HepG2 (cell line): ENCODE measurements at regions not wholly inside any gene's neighbourhood (a gene's known extent, or its start where the extent isn't known, plus 50 kb on each side); places are given as distances from the start of the nearest gene placed in this dataset.

Experiments used
- ATAC-seq: fragments of 200-7000 bp; cut with Tn5 transposase; 3 replicates; pipeline ENCODE4 v1.9.1; 2020; ENCODE audit warnings: mild to moderate bottlenecking, moderate library complexity
- BruUV-seq: library from RNA; stranded (reverse); fragments of 400-500 nt; replicated peaks from 2 replicates; lab custom pipeline; 2021; lab: Mats Ljungman, UMichigan
- CTCF ChIA-PET: fragments of 300-600 bp; formaldehyde crosslinking; extraction: SDS; loops from one replicate; lab custom pipeline; 2021; ENCODE audit warnings: low total read pairs, inconsistent platforms, low intra/inter-chr PET ratio; lab: Yijun Ruan, JAX
- POLR2A ChIA-PET: fragments of 350-600 bp; sonication (Branson Sonifier 250); formaldehyde crosslinking; loops from one replicate; lab custom pipeline; 2020; ENCODE audit warnings: antibody characterized with exemption, inconsistent platforms; lab: Yijun Ruan, JAX
- DNase-seq: peaks from one replicate; pipeline ENCODE4 v3.0.0-alpha.2; 2015; ENCODE audit warnings: low spot score
- FAIRE-seq: peaks from 3 replicates; lab custom pipeline; 2011; peaks lifted over from hg19 to GRCh38; lab: Jason Lieb, UNC
- H2AFZ ChIP-seq: one replicate; pipeline ENCODE4 v1.6.1; 2011; ENCODE audit warnings: low read length, inconsistent platforms
- H3K27ac ChIP-seq: fragments of 300-600 bp; 3 replicates; pipeline ENCODE4 v1.8.0; 2011; ENCODE audit warnings: mixed run types, mild to moderate bottlenecking, mixed read lengths, low read length, inconsistent platforms; ENCODE audit not compliant: insufficient read depth; ENCODE audit errors: extremely low read length
- H3K27me3 ChIP-seq, 2 experiments: fragments of 200-600 bp in 1 of 2; 2 replicates in 1 of 2; 3 replicates in 1 of 2; pipeline versions ENCODE4 v1.6.0 to v1.8.0; 2011; ENCODE audit warnings: low read length in 2 of 2, mild to moderate bottlenecking in 2 of 2, moderate library complexity in 2 of 2, inconsistent platforms in 1 of 2; ENCODE audit not compliant: insufficient read depth in 2 of 2, control insufficient read depth in 1 of 2
- H3K36me3 ChIP-seq, 2 experiments: fragments of 200-600 bp in 1 of 2; replicated peaks in 1 of 2; 2 replicates in 1 of 2; 3 replicates in 1 of 2; pipeline versions ENCODE4 v1.5.1 to v1.8.0; 2011; ENCODE audit warnings: low read length in 2 of 2, inconsistent platforms in 1 of 2; ENCODE audit not compliant: insufficient read depth in 2 of 2, control insufficient read depth in 1 of 2
- H3K4me1 ChIP-seq: 2 replicates; pipeline ENCODE4 v1.5.1; 2012; ENCODE audit warnings: low read length, inconsistent platforms; ENCODE audit not compliant: insufficient read depth
- H3K4me2 ChIP-seq: 2 replicates; pipeline ENCODE4 v1.6.0; 2011; ENCODE audit warnings: low read depth, low read length, inconsistent platforms
- H3K4me3 ChIP-seq, 3 experiments: fragments of 200-600 bp in 1 of 3; sonication (generic), shearing (Covaris generic) in 1 of 3; replicated peaks in 1 of 3; 2 replicates each; pipeline ENCODE4 v1.5.1; 2011 to 2016; ENCODE audit warnings: low read length in 3 of 3, inconsistent platforms in 2 of 3, low read depth in 2 of 3, mild to moderate bottlenecking in 2 of 3, control low read depth in 1 of 3, mixed read lengths in 1 of 3; ENCODE audit not compliant: insufficient read depth in 1 of 3
- H3K79me2 ChIP-seq: one replicate; pipeline ENCODE4 v1.6.1; 2011; ENCODE audit warnings: low read length, inconsistent platforms; ENCODE audit not compliant: insufficient read depth
- H3K9ac ChIP-seq: 2 replicates; pipeline ENCODE4 v1.6.0; 2011; ENCODE audit warnings: mild to moderate bottlenecking, low read depth, low read length, inconsistent platforms; ENCODE audit not compliant: insufficient read depth
- H3K9me3 ChIP-seq: 2 replicates; pipeline ENCODE4 v1.5.1; 2012; ENCODE audit warnings: mild to moderate bottlenecking, low read length
- H4K20me1 ChIP-seq: 2 replicates; pipeline ENCODE4 v1.6.0; 2011; ENCODE audit warnings: inconsistent platforms, mild to moderate bottlenecking, low read length, moderate library complexity; ENCODE audit not compliant: insufficient read depth
- AGO1 ChIP-seq: fragments of 200-400 bp; formaldehyde crosslinking; IDR thresholded peaks from 2 replicates; pipeline ENCODE4 v1.6.1; 2017; ENCODE audit warnings: mild to moderate bottlenecking, low read depth, low read length, moderate library complexity; ENCODE audit not compliant: poor library complexity, severe bottlenecking
- BRD4 ChIP-seq: sonication (generic); formaldehyde crosslinking; IDR thresholded peaks from 2 replicates; pipeline ENCODE4 v1.4.0; 2020; ENCODE audit warnings: missing genetic modification reagents
- CERS6 ChIP-seq: sonication (generic); formaldehyde crosslinking; IDR thresholded peaks from 2 replicates; pipeline ENCODE4 v1.5.0; 2020; ENCODE audit warnings: missing genetic modification reagents
- DDIT3 ChIP-seq: sonication (generic); formaldehyde crosslinking; IDR thresholded peaks from 2 replicates; pipeline ENCODE4 v1.4.0; 2020; ENCODE audit warnings: mild to moderate bottlenecking, missing genetic modification reagents
- GTF3A ChIP-seq: sonication (generic); formaldehyde crosslinking; conservative IDR thresholded peaks from 2 replicates; pipeline ENCODE4 v1.4.0; 2020; ENCODE audit warnings: mild to moderate bottlenecking, missing genetic modification reagents
- HNRNPLL ChIP-seq: fragments of 200-400 bp; formaldehyde crosslinking; IDR thresholded peaks from 2 replicates; pipeline ENCODE4 v1.6.1; 2017; ENCODE audit warnings: mild to moderate bottlenecking, low read depth, low read length; ENCODE audit not compliant: poor library complexity, severe bottlenecking
- NFKB2 ChIP-seq: sonication (generic); formaldehyde crosslinking; IDR thresholded peaks from 2 replicates; pipeline ENCODE4 v1.4.0; 2020; ENCODE audit warnings: missing genetic modification reagents, borderline replicate concordance
- NFYC ChIP-seq: IDR thresholded peaks from 2 replicates; pipeline ENCODE4 v1.6.1; 2016; ENCODE audit warnings: missing genetic modification reagents, missing compliant biosample characterization
- NR2F1 ChIP-seq, 2 experiments: fragments of 450-650 bp in 1 of 2; formaldehyde crosslinking in 1 of 2; IDR thresholded peaks; 2 replicates each; pipeline versions ENCODE4 v1.5.0 to v1.6.1; 2016 to 2020; ENCODE audit warnings: mild to moderate bottlenecking in 1 of 2, missing compliant biosample characterization in 1 of 2, missing genetic modification reagents in 1 of 2, moderate library complexity in 1 of 2
- PCBP2 ChIP-seq: fragments of 200-400 bp; formaldehyde crosslinking; optimal IDR thresholded peaks from 2 replicates; pipeline ENCODE3; 2018; ENCODE audit warnings: low read length, low read depth; ENCODE audit not compliant: poor library complexity, severe bottlenecking
- POGZ ChIP-seq: sonication (generic); formaldehyde crosslinking; IDR thresholded peaks from 2 replicates; pipeline ENCODE4 v1.4.0; 2020; ENCODE audit warnings: mild to moderate bottlenecking, missing genetic modification reagents
- RARG ChIP-seq: sonication (generic); formaldehyde crosslinking; IDR thresholded peaks from 2 replicates; pipeline ENCODE4 v1.4.0; 2020; ENCODE audit warnings: low read depth, mild to moderate bottlenecking, missing genetic modification reagents
- TERF1 ChIP-seq: sonication (generic); formaldehyde crosslinking; IDR thresholded peaks from 2 replicates; pipeline ENCODE4 v1.8.0; 2022; ENCODE audit warnings: mild to moderate bottlenecking, missing genetic modification reagents, moderate library complexity
- ZNF12 ChIP-seq: sonication (generic); formaldehyde crosslinking; IDR thresholded peaks from 2 replicates; pipeline ENCODE4 v1.5.0; 2020; ENCODE audit warnings: missing genetic modification reagents
- ZNF230 ChIP-seq: sonication (generic); formaldehyde crosslinking; IDR thresholded peaks from 2 replicates; pipeline ENCODE4 v1.4.0; 2020; ENCODE audit warnings: mild to moderate bottlenecking, missing genetic modification reagents
- ZNF3 ChIP-seq: IDR thresholded peaks from 2 replicates; pipeline ENCODE4 v1.7.0; 2017; ENCODE audit warnings: inconsistent platforms
- ZNF713 ChIP-seq: sonication (generic); formaldehyde crosslinking; IDR thresholded peaks from 2 replicates; pipeline ENCODE4 v1.4.0; 2020; ENCODE audit warnings: mild to moderate bottlenecking, missing genetic modification reagents
- WGBS: methylation state at CpG from one replicate; pipeline ENCODE4 v1.1.6; 2017; ENCODE audit warnings: low lambda C conversion rate; 5-methylcytosine and 5-hydroxymethylcytosine counted together
- in situ Hi-C: cut with HindIII; loops from 2 replicates; pipeline ENCODE4 v1.10.0; 2017; ENCODE audit warnings: low pct_unique_long_range_greater_than_20kb; ENCODE audit not compliant: extremely low pct_ligation_motif_present
- intact Hi-C: fragments of 100-400 bp; cut with micrococcal nuclease; formaldehyde crosslinking; loops from one replicate; pipeline ENCODE4 v1.10.0; 2022; ENCODE audit not compliant: unreplicated experiment
- TF ChIP-seq, protein P1 (sequence below): sonication (generic); formaldehyde crosslinking; IDR thresholded peaks from 2 replicates; pipeline ENCODE4 v1.5.0; 2020; ENCODE audit warnings: missing genetic modification reagents, mild to moderate bottlenecking, borderline replicate concordance

- BruUV-seq = no TSS peak
- Histone ChIP-seq H3K36me3 (no peaks in the 10 kb centered on the region), H3K4me1 (no peaks in the 10 kb centered on the region), H3K9me3 (no peaks in the 10 kb centered on the region), H3K79me2 (no peaks in the 10 kb centered on the region), H3K4me3 (no peak overlapping the region)
- no peak for DNase-seq
- CTCF ChIA-PET = no interaction called here
- no peak for TF ChIP-seq RARG (CRISPR knock-in tag)
- no peak for TF ChIP-seq GTF3A (CRISPR knock-in tag)
- TF ChIP-seq PCBP2 = no peak
- TF ChIP-seq, all 625 proteins: peak for 0
- Histone ChIP-seq H3K4me2 (no peak overlapping the region), H3K9ac (no peak overlapping the region), H2AFZ (no peak overlapping the region), H4K20me1 (no peaks in the 10 kb centered on the region), H3K27me3 (no peaks in the 10 kb centered on the region), H3K27ac (no peak overlapping the region)
- in situ Hi-C loops (no loop called here), intact Hi-C loops (no loop called here)
- 28% methylated on average over 2 of the region's 2 CpGs for WGBS
- POLR2A ChIA-PET = no interaction called here
- no peak for ATAC-seq
- no peak for FAIRE-seq
Measured at GRCh38 chr5:100472091-100472490, 63.1 kb upstream of the FAM174A start.

GRCh38 chr5:100469767-100470166 lies 65.4 kb upstream of the FAM174A start:
- no peak for FAIRE-seq
- H3K4me2 ChIP-seq = no peak overlapping the region
- no peaks in the 10 kb centered on the region for H4K20me1 ChIP-seq
- no peaks in the 10 kb centered on the region for H3K79me2 ChIP-seq
- intact Hi-C loops (no loop called here), in situ Hi-C loops (no loop called here)
- no TSS peak for BruUV-seq
- no peak overlapping the region for H3K9ac ChIP-seq
- DNase-seq = no peak
- no peaks in the 10 kb centered on the region; a peak in 1 of 5 replicates for H3K27me3 ChIP-seq
- no peak for ATAC-seq
- ChIA-PET CTCF (no interaction called here), POLR2A (no interaction called here)
- no peaks in the 10 kb centered on the region for H3K4me1 ChIP-seq
- no peak overlapping the region for H3K27ac ChIP-seq
- no peak overlapping the region for H3K4me3 ChIP-seq
- H3K9me3 ChIP-seq = no peaks in the 10 kb centered on the region
- H3K36me3 ChIP-seq = no peaks in the 10 kb centered on the region
- no peak overlapping the region for H2AFZ ChIP-seq
- TF ChIP-seq NFKB2 (CRISPR knock-in tag) = no peak
- no peak for TF ChIP-seq HNRNPLL
- TF ChIP-seq, protein P1, sequence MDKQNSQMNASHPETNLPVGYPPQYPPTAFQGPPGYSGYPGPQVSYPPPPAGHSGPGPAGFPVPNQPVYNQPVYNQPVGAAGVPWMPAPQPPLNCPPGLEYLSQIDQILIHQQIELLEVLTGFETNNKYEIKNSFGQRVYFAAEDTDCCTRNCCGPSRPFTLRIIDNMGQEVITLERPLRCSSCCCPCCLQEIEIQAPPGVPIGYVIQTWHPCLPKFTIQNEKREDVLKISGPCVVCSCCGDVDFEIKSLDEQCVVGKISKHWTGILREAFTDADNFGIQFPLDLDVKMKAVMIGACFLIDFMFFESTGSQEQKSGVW (CRISPR knock-in tag) = no peak
- TF ChIP-seq NR2F1 (CRISPR knock-in tag; IDR thresholded peaks at IDR 0.05) = no peak
- TF ChIP-seq ZNF12 (CRISPR knock-in tag) = no peak
- TF ChIP-seq ZNF230 (CRISPR knock-in tag) = no peak
- no peak for TF ChIP-seq BRD4 (CRISPR knock-in tag)
- TF ChIP-seq TERF1 (CRISPR knock-in tag) = no peak
- TF ChIP-seq NFYC = no peak
- TF ChIP-seq ZNF713 (CRISPR knock-in tag) = no peak
- no peak for TF ChIP-seq DDIT3
- no peak for TF ChIP-seq CERS6 (CRISPR knock-in tag)
- TF ChIP-seq AGO1 = no peak
- no peak for TF ChIP-seq ZNF3 (CRISPR knock-in tag)
- TF ChIP-seq POGZ (CRISPR knock-in tag) = no peak
